ENCODE measurements at regions not wholly inside any gene's neighbourhood (a gene's known extent, or its start where the extent isn't known, plus 50 kb on each side); places are given as distances from the start of the nearest gene placed in this dataset.

GRCh38 chr2:747762-748351, 70.7 kb upstream of the TMEM18 start:
- H3K36me3 Mint-ChIP-seq (ENCODE audit: low read depth), result peaks cover 9% of the 10 kb centered on the region
- H3K9me3 Mint-ChIP-seq, result peaks cover 4% of the 10 kb centered on the region; the same call in 2 of the 3 replicates
- H3K4me1 Mint-ChIP-seq, result peaks cover 5% of the 10 kb centered on the region; the same call in 2 of the 3 replicates
- no peaks in the 10 kb centered on the region for H3K27me3 ChIP-seq (ENCODE audit: insufficient read depth)
- no peaks in the 10 kb centered on the region for H3K27me3 Mint-ChIP-seq (ENCODE audit: insufficient read depth, low read depth, poor library complexity)
- no peaks in the 10 kb centered on the region for H4K20me1 ChIP-seq (replicated peaks; ENCODE audit: insufficient read depth)
- H3K9me2 ChIP-seq (ENCODE audit: insufficient read depth), result no peaks in the 10 kb centered on the region
- DNase-seq (ENCODE audit: low spot score) (no peak), ATAC-seq (no peak)
- H3F3A ChIP-seq (replicated peaks; ENCODE audit: low read depth), result no peaks in the 10 kb centered on the region
- H3K36me3 ChIP-seq (ENCODE audit: insufficient read depth), result no peaks in the 10 kb centered on the region
- H3K27ac ChIP-seq (ENCODE audit: low read depth), result no peak overlapping the region
- no peaks in the 10 kb centered on the region for H3K4me1 ChIP-seq (ENCODE audit: insufficient read depth)
- no peak overlapping the region for H3K4me3 Mint-ChIP-seq
- no peak overlapping the region for H3K27ac Mint-ChIP-seq
- no peaks in the 10 kb centered on the region for H3K79me2 ChIP-seq (replicated peaks; ENCODE audit: insufficient read depth)
- H2AFZ ChIP-seq, result no peak overlapping the region
- TF ChIP-seq STAT1 (IDR thresholded peaks at IDR 0.05; ENCODE audit: unreplicated experiment), result no peak
- TF ChIP-seq CREB1 (CRISPR knock-in tag; IDR thresholded peaks at IDR 0.05; ENCODE audit: low read depth), result 0 out of 2 replicates have a peak, but pooled peaks have one; percentile 9
- no peak overlapping the region for H3K4me3 ChIP-seq
- H3K4me2 ChIP-seq, result no peak overlapping the region

GRCh38 chr2:746697-747096, 69.5 kb upstream of the TMEM18 start:
- H3K4me2 ChIP-seq, result no peak overlapping the region
- peaks cover 8% of the 10 kb centered on the region for H3K4me1 ChIP-seq (ENCODE audit: insufficient read depth)
- H3K36me3 ChIP-seq (ENCODE audit: insufficient read depth), result no peaks in the 10 kb centered on the region
- H3K4me1 Mint-ChIP-seq, result peaks cover 16% of the 10 kb centered on the region
- no peaks in the 10 kb centered on the region for H3K79me2 ChIP-seq (replicated peaks; ENCODE audit: insufficient read depth)
- peaks cover 3% of the 10 kb centered on the region for H3K27me3 Mint-ChIP-seq (ENCODE audit: insufficient read depth, low read depth, poor library complexity)
- H2AFZ ChIP-seq, result no peak overlapping the region
- no peak overlapping the region for H3K4me3 Mint-ChIP-seq
- peak overlapping the region; percentile 74; the same call in 1 of the 2 replicates for H3K27ac Mint-ChIP-seq
- DNase-seq (ENCODE audit: low spot score) (no peak), ATAC-seq (no peak)
- no peak overlapping the region for H3K27ac ChIP-seq (ENCODE audit: low read depth)
- H3K27me3 ChIP-seq (ENCODE audit: insufficient read depth), result no peaks in the 10 kb centered on the region
- no peak overlapping the region for H3K4me3 ChIP-seq
- H3K9me2 ChIP-seq (ENCODE audit: insufficient read depth), result no peaks in the 10 kb centered on the region
- H3K9me3 Mint-ChIP-seq, result peaks cover 4% of the 10 kb centered on the region; the same call in 2 of the 3 replicates
- H4K20me1 ChIP-seq (replicated peaks; ENCODE audit: insufficient read depth), result no peaks in the 10 kb centered on the region
- peaks cover 9% of the 10 kb centered on the region for H3K36me3 Mint-ChIP-seq (ENCODE audit: low read depth)
- H3F3A ChIP-seq (replicated peaks; ENCODE audit: low read depth), result no peaks in the 10 kb centered on the region; the same call in 1 of the 2 replicates
- TF ChIP-seq EZH2 (IDR thresholded peaks at IDR 0.05; ENCODE audit: low read depth, unreplicated experiment) (no peak), EZH2phosphoT487 (IDR thresholded peaks at IDR 0.05; ENCODE audit: unreplicated experiment) (no peak), CTCF (conservative IDR thresholded peaks at IDR 0.05; ENCODE audit: low read depth in 2 of 2) (no peak), JUNB (IDR thresholded peaks at IDR 0.05; ENCODE audit: unreplicated experiment) (no peak), ETS1 (IDR thresholded peaks at IDR 0.05) (no peak), STAT1 (IDR thresholded peaks at IDR 0.05; ENCODE audit: unreplicated experiment) (no peak), ZNF462 (CRISPR knock-in tag; IDR thresholded peaks at IDR 0.05) (no peak), ZNF331 (CRISPR knock-in tag; IDR thresholded peaks at IDR 0.05; ENCODE audit: low read depth) (no peak), NANOG (IDR thresholded peaks at IDR 0.05; ENCODE audit: borderline replicate concordance) (no peak)

All from GM23338 (cell line).